Posterior cingulate gyrus (tissue), 11 donors: ENCODE measurements at regions not wholly inside any gene's neighbourhood (a gene's known extent, or its start where the extent isn't known, plus 50 kb on each side); places are given as distances from the start of the nearest gene placed in this dataset.

ENCODE experiments used
- DNase-seq, 10 donors: peaks; one replicate each; pipeline versions ENCODE4 v3.0.0 to v3.0.0-alpha.2; 2020 to 2021; ENCODE audit warnings: mixed read lengths in 3 of 10
- intact Hi-C: fragments of 100-400 bp; cut with DNase I; formaldehyde crosslinking; loops from one replicate; pipeline ENCODE4 v1.15.1; 2023

- intact Hi-C loops: no loop called here
- no peak for DNase-seq
These were observed 92.8 kb downstream of the FASLG start for GRCh38 chr1:172751683-172752082.

- intact Hi-C loops: no loop called here
- no peak for DNase-seq
These were observed 95.1 kb downstream of the FASLG start for GRCh38 chr1:172753964-172754363.

GRCh38 chr1:172754609-172755008 is 95.7 kb downstream of the FASLG start:
- DNase-seq: no peak
- intact Hi-C loops: no loop called here

GRCh38 chr1:172755099-172755498 is 96.2 kb downstream of the FASLG start:
- DNase-seq: no peak
- intact Hi-C loops: no loop called here

GRCh38 chr1:172756024-172756423 is 97.1 kb downstream of the FASLG start:
- DNase-seq: no peak
- intact Hi-C loops: no loop called here

- intact Hi-C loops: no loop called here
- DNase-seq: no peak
These were observed 99.4 kb downstream of the FASLG start for GRCh38 chr1:172758259-172758658.

GRCh38 chr1:172760121-172760520 is 101.2 kb downstream of the FASLG start:
- intact Hi-C loops: no loop called here

GRCh38 chr1:172761581-172762486 is 102.9 kb downstream of the FASLG start:
- DNase-seq: no peak
- intact Hi-C loops: no loop called here

More at GRCh38 chr1:172760121-172760520, 101.2 kb downstream of the FASLG start:
- no peak for DNase-seq

- DNase-seq: no peak
- intact Hi-C loops: no loop called here
These were observed 104.2 kb downstream of the FASLG start for GRCh38 chr1:172763057-172763456.

GRCh38 chr1:172764378-172764777 is 105.5 kb downstream of the FASLG start:
- no peak for DNase-seq
- intact Hi-C loops: no loop called here

- intact Hi-C loops: no loop called here
- no peak for DNase-seq
These were observed 107.6 kb downstream of the FASLG start for GRCh38 chr1:172766462-172766861.

- intact Hi-C loops: no loop called here
- no peak for DNase-seq
These were observed 111.2 kb downstream of the FASLG start for GRCh38 chr1:172770071-172770470.

GRCh38 chr1:172774561-172774960 is 115.7 kb downstream of the FASLG start:
- no peak for DNase-seq
- intact Hi-C loops: no loop called here

GRCh38 chr1:172775606-172776005 is 116.7 kb downstream of the FASLG start:
- intact Hi-C loops: no loop called here

GRCh38 chr1:172776071-172776470 is 117.2 kb downstream of the FASLG start:
- DNase-seq: no peak
- intact Hi-C loops: no loop called here

More at GRCh38 chr1:172775606-172776005, 116.7 kb downstream of the FASLG start:
- no peak for DNase-seq

- DNase-seq: no peak
- intact Hi-C loops: no loop called here
These were observed 118.9 kb downstream of the FASLG start for GRCh38 chr1:172777767-172778166.

GRCh38 chr1:172778456-172779455 is 119.9 kb downstream of the FASLG start:
- DNase-seq: no peak
- intact Hi-C loops: no loop called here

- intact Hi-C loops: no loop called here
- DNase-seq: no peak
These were observed 120.6 kb downstream of the FASLG start for GRCh38 chr1:172779491-172779890.

GRCh38 chr1:172781513-172782140 is 122.7 kb downstream of the FASLG start:
- no peak for DNase-seq
- intact Hi-C loops: no loop called here

- intact Hi-C loops: no loop called here
- no peak for DNase-seq
These were observed 130.9 kb downstream of the FASLG start for GRCh38 chr1:172789840-172790239.

GRCh38 chr1:172790245-172790644 is 131.3 kb downstream of the FASLG start:
- no peak for DNase-seq
- intact Hi-C loops: no loop called here
